OCI-LY7 (cell line): ENCODE measurements at regions not wholly inside any gene's neighbourhood (a gene's known extent, or its start where the extent isn't known, plus 50 kb on each side); places are given as distances from the start of the nearest gene placed in this dataset.

Experiments used
- EZH2phosphoT487 ChIP-seq: fragments of 200-600 bp; sonication (generic); IDR thresholded peaks from 2 replicates; pipeline ENCODE4 v1.6.1; 2018; ENCODE audit warnings: low read depth, borderline replicate concordance, mild to moderate bottlenecking, mixed run types, antibody characterized with exemption, low read length, moderate library complexity, mixed read lengths
- TF ChIP-seq, protein P1 (sequence below): fragments of 200-600 bp; sonication (generic); conservative IDR thresholded peaks from 2 replicates; pipeline ENCODE4 v1.5.1; 2014; ENCODE audit warnings: mild to moderate bottlenecking, antibody characterized with exemption, low read length, moderate library complexity, mixed read lengths

DNA sequence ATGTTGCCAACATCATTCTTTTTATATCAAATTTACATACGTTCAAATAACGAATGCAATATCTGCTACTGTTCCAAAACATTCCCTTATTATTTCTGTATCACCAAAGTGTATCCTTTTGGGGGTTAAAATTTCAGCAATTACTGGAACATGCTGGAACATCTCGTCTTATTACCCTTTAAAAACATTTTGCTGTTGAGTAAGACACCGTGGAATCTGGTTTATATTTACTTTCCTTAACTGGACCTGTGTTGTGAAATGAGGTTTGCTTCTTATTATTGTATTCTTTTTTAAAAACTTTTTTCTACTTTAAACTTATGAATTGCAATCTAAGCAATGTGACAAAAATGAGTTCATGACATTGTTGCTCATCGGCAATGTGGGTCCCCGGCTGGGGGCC is 87.4 kb upstream of the PTPRM start:
- TF ChIP-seq, protein P1, sequence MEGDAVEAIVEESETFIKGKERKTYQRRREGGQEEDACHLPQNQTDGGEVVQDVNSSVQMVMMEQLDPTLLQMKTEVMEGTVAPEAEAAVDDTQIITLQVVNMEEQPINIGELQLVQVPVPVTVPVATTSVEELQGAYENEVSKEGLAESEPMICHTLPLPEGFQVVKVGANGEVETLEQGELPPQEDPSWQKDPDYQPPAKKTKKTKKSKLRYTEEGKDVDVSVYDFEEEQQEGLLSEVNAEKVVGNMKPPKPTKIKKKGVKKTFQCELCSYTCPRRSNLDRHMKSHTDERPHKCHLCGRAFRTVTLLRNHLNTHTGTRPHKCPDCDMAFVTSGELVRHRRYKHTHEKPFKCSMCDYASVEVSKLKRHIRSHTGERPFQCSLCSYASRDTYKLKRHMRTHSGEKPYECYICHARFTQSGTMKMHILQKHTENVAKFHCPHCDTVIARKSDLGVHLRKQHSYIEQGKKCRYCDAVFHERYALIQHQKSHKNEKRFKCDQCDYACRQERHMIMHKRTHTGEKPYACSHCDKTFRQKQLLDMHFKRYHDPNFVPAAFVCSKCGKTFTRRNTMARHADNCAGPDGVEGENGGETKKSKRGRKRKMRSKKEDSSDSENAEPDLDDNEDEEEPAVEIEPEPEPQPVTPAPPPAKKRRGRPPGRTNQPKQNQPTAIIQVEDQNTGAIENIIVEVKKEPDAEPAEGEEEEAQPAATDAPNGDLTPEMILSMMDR = no peak
- TF ChIP-seq EZH2phosphoT487 = no peak
